H1 (cell line): ENCODE measurements at regions not wholly inside any gene's neighbourhood (a gene's known extent, or its start where the extent isn't known, plus 50 kb on each side); places are given as distances from the start of the nearest gene placed in this dataset.

Experiments
- CEBPB ChIP-seq: IDR thresholded peaks from 2 replicates; pipeline ENCODE4 v1.6.1; 2012; ENCODE audit warnings: low read depth, low read length
- CTBP2 ChIP-seq: IDR thresholded peaks from 2 replicates; pipeline ENCODE4 v1.7.0; 2011; ENCODE audit warnings: borderline replicate concordance, mild to moderate bottlenecking, moderate library complexity, mixed read lengths, low read length; ENCODE audit not compliant: insufficient read depth, insufficient read length
- EGR1 ChIP-seq: IDR thresholded peaks from 2 replicates; pipeline ENCODE4 v1.6.1; 2011; ENCODE audit warnings: low read depth, low read length, borderline replicate concordance
- RNF2 ChIP-seq: fragments of 200-900, 300-1000 bp; sonication (generic); IDR thresholded peaks from 2 replicates; pipeline ENCODE4 v1.7.1; 2016; ENCODE audit warnings: borderline replicate concordance, low read depth, mild to moderate bottlenecking, antibody characterized with exemption, low read length; ENCODE audit not compliant: poor library complexity, severe bottlenecking; ENCODE audit errors: missing control alignments
- SRF ChIP-seq: IDR thresholded peaks from 2 replicates; pipeline ENCODE4 v1.6.1; 2011; ENCODE audit warnings: mild to moderate bottlenecking, low read depth, low read length, moderate library complexity
- TF ChIP-seq, protein P1 (sequence below), 3 experiments: IDR thresholded peaks; 1 replicate in 2 of 3; 2 replicates in 1 of 3; pipeline versions ENCODE4 v1.5.1 to v1.6.1; 2011; ENCODE audit warnings: low read length in 3 of 3, mild to moderate bottlenecking in 3 of 3, inconsistent platforms in 2 of 3, low read depth in 1 of 3, moderate library complexity in 1 of 3; ENCODE audit not compliant: insufficient read depth in 1 of 3; ENCODE audit errors: control extremely low read depth in 1 of 3
- TF ChIP-seq, protein P2 (sequence below): fragments of 300-600 bp; sonication (generic); IDR thresholded peaks from 2 replicates; pipeline ENCODE4 v1.7.1; 2012; ENCODE audit warnings: low read length, moderate library complexity, mild to moderate bottlenecking, inconsistent platforms; ENCODE audit not compliant: insufficient replicate concordance

DNA sequence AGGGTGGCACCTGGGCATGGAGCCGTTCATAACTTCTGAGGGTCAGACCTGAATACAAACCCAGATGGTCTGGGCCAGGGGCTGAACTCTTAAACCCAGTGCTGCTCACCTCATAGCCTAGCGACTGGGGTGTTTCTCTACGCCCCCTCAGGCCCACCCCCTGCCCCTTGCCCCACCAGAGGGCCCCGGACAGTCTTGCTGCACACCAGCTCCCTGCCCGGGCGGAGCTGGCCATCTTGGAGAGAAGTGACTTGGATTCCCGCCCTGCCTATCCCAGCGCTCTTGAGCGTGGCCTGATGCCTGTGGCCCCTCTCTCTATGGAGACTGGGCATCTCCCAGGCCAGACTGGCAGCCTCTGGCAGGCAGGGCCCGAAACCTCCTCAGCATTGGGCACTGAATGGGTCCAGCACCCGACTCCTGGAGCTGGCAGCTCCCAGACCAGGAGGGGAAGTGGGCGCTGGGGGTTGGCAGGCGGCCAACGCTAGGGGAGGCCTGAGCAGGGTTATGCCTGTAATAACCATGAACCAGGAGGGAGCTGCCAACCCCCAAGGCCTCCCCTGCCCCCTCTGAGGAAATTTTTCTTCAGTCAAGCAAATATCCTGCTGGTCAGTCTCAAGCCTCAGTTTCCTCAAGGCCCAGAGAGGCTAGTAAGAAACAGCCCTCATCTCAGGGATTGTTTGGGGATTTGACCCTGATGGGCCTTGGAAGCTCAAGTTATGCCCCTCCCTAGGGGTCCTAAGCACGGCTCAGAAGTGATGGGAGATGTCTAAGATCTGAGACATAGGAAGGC is 169.5 kb downstream of the VEGFA start (continued):
- TF ChIP-seq EGR1 (no peak), CEBPB (no peak), RNF2 (no peak), SRF (no peak), CTBP2 (no peak)
- TF ChIP-seq, protein P1, sequence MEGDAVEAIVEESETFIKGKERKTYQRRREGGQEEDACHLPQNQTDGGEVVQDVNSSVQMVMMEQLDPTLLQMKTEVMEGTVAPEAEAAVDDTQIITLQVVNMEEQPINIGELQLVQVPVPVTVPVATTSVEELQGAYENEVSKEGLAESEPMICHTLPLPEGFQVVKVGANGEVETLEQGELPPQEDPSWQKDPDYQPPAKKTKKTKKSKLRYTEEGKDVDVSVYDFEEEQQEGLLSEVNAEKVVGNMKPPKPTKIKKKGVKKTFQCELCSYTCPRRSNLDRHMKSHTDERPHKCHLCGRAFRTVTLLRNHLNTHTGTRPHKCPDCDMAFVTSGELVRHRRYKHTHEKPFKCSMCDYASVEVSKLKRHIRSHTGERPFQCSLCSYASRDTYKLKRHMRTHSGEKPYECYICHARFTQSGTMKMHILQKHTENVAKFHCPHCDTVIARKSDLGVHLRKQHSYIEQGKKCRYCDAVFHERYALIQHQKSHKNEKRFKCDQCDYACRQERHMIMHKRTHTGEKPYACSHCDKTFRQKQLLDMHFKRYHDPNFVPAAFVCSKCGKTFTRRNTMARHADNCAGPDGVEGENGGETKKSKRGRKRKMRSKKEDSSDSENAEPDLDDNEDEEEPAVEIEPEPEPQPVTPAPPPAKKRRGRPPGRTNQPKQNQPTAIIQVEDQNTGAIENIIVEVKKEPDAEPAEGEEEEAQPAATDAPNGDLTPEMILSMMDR (IDR thresholded peaks at IDR 0.05; ENCODE audit: control extremely low read depth in 1 of 3, insufficient read depth in 1 of 3, low read depth in 1 of 3, low read length in 3 of 3), result no peak
- TF ChIP-seq, protein P2, sequence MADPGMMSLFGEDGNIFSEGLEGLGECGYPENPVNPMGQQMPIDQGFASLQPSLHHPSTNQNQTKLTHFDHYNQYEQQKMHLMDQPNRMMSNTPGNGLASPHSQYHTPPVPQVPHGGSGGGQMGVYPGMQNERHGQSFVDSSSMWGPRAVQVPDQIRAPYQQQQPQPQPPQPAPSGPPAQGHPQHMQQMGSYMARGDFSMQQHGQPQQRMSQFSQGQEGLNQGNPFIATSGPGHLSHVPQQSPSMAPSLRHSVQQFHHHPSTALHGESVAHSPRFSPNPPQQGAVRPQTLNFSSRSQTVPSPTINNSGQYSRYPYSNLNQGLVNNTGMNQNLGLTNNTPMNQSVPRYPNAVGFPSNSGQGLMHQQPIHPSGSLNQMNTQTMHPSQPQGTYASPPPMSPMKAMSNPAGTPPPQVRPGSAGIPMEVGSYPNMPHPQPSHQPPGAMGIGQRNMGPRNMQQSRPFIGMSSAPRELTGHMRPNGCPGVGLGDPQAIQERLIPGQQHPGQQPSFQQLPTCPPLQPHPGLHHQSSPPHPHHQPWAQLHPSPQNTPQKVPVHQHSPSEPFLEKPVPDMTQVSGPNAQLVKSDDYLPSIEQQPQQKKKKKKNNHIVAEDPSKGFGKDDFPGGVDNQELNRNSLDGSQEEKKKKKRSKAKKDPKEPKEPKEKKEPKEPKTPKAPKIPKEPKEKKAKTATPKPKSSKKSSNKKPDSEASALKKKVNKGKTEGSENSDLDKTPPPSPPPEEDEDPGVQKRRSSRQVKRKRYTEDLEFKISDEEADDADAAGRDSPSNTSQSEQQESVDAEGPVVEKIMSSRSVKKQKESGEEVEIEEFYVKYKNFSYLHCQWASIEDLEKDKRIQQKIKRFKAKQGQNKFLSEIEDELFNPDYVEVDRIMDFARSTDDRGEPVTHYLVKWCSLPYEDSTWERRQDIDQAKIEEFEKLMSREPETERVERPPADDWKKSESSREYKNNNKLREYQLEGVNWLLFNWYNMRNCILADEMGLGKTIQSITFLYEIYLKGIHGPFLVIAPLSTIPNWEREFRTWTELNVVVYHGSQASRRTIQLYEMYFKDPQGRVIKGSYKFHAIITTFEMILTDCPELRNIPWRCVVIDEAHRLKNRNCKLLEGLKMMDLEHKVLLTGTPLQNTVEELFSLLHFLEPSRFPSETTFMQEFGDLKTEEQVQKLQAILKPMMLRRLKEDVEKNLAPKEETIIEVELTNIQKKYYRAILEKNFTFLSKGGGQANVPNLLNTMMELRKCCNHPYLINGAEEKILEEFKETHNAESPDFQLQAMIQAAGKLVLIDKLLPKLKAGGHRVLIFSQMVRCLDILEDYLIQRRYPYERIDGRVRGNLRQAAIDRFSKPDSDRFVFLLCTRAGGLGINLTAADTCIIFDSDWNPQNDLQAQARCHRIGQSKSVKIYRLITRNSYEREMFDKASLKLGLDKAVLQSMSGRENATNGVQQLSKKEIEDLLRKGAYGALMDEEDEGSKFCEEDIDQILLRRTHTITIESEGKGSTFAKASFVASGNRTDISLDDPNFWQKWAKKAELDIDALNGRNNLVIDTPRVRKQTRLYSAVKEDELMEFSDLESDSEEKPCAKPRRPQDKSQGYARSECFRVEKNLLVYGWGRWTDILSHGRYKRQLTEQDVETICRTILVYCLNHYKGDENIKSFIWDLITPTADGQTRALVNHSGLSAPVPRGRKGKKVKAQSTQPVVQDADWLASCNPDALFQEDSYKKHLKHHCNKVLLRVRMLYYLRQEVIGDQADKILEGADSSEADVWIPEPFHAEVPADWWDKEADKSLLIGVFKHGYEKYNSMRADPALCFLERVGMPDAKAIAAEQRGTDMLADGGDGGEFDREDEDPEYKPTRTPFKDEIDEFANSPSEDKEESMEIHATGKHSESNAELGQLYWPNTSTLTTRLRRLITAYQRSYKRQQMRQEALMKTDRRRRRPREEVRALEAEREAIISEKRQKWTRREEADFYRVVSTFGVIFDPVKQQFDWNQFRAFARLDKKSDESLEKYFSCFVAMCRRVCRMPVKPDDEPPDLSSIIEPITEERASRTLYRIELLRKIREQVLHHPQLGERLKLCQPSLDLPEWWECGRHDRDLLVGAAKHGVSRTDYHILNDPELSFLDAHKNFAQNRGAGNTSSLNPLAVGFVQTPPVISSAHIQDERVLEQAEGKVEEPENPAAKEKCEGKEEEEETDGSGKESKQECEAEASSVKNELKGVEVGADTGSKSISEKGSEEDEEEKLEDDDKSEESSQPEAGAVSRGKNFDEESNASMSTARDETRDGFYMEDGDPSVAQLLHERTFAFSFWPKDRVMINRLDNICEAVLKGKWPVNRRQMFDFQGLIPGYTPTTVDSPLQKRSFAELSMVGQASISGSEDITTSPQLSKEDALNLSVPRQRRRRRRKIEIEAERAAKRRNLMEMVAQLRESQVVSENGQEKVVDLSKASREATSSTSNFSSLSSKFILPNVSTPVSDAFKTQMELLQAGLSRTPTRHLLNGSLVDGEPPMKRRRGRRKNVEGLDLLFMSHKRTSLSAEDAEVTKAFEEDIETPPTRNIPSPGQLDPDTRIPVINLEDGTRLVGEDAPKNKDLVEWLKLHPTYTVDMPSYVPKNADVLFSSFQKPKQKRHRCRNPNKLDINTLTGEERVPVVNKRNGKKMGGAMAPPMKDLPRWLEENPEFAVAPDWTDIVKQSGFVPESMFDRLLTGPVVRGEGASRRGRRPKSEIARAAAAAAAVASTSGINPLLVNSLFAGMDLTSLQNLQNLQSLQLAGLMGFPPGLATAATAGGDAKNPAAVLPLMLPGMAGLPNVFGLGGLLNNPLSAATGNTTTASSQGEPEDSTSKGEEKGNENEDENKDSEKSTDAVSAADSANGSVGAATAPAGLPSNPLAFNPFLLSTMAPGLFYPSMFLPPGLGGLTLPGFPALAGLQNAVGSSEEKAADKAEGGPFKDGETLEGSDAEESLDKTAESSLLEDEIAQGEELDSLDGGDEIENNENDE, result no peak
